Breast epithelium (tissue), 4 donors: ENCODE measurements at regions not wholly inside any gene's neighbourhood (a gene's known extent, or its start where the extent isn't known, plus 50 kb on each side); places are given as distances from the start of the nearest gene placed in this dataset.

Experiments
- DNase-seq, 2 donors: peaks; one replicate each; pipeline ENCODE4 v3.0.0-alpha.2; 2019; ENCODE audit warnings: low spot score in 2 of 2
- H3K27ac ChIP-seq, 2 donors: fragments of 200-600 bp; sonication (generic) in 1 of 2; one replicate each; pipeline ENCODE4 v1.5.1; 2016 to 2019; ENCODE audit warnings: mild to moderate bottlenecking in 1 of 2
- H3K27me3 ChIP-seq, 2 donors: fragments of 200-600 bp; sonication (generic) in 1 of 2; one replicate each; pipeline versions ENCODE4 v1.5.1 to v1.6.0; 2017 to 2019; ENCODE audit warnings: control low read depth in 1 of 2, mild to moderate bottlenecking in 1 of 2
- H3K36me3 ChIP-seq: fragments of 200-600 bp; one replicate; pipeline ENCODE4 v1.5.1; 2019
- H3K4me1 ChIP-seq, 2 donors: fragments of 200-600 bp; sonication (generic); one replicate each; pipeline ENCODE4 v1.5.1; 2016 to 2019; ENCODE audit warnings: control low read depth in 1 of 2
- H3K4me3 ChIP-seq, 3 donors: fragments of 200-600 bp; sonication (generic); 1 replicate in 2 of 3; 2 replicates in 1 of 3; pipeline ENCODE4 v1.5.1; 2016 to 2019; ENCODE audit warnings: mild to moderate bottlenecking in 3 of 3, moderate library complexity in 2 of 3
- H3K9me3 ChIP-seq, 2 donors: fragments of 200-600 bp; sonication (generic) in 1 of 2; one replicate each; pipeline ENCODE4 v1.5.1; 2016 to 2019; ENCODE audit warnings: control low read depth in 1 of 2
- CTCF ChIP-seq, 3 donors: fragments of 450-650 bp; IDR thresholded peaks; one replicate each; pipeline ENCODE4 v1.5.1; 2016 to 2017; ENCODE audit warnings: antibody characterized with exemption in 3 of 3, mild to moderate bottlenecking in 3 of 3, moderate library complexity in 3 of 3
- POLR2A ChIP-seq: fragments of 450-650 bp; IDR thresholded peaks from one replicate; pipeline ENCODE4 v1.6.1; 2016; ENCODE audit warnings: antibody characterized with exemption, mild to moderate bottlenecking, moderate library complexity
- POLR2AphosphoS5 ChIP-seq, 3 donors: sonication (generic); formaldehyde crosslinking; IDR thresholded peaks; one replicate each; pipeline ENCODE4 v1.6.1; 2017; ENCODE audit warnings: antibody characterized with exemption in 3 of 3
- intact Hi-C: fragments of 100-400 bp; cut with DNase I; formaldehyde crosslinking; loops from one replicate; pipeline ENCODE4 v1.15.1; 2023; ENCODE audit warnings: low total_unique reads

GRCh38 chr5:109936996-109937395 lies 247.3 kb downstream of the MAN2A1 start:
- Histone ChIP-seq H3K27me3 (no peaks in the 10 kb centered on the region), H3K27ac (no peak overlapping the region), H3K4me1 (no peaks in the 10 kb centered on the region), H3K9me3 (peaks cover 0 to 6% of the 10 kb centered on the region in 2 donors), H3K36me3 (no peaks in the 10 kb centered on the region), H3K4me3 (no peak overlapping the region)
- intact Hi-C loops: no loop called here
- no peak for DNase-seq
- no peak for TF ChIP-seq POLR2A
- no peak for TF ChIP-seq CTCF (IDR thresholded peaks at IDR 0.05)
- TF ChIP-seq POLR2AphosphoS5 (IDR thresholded peaks at IDR 0.05): no peak

DNA sequence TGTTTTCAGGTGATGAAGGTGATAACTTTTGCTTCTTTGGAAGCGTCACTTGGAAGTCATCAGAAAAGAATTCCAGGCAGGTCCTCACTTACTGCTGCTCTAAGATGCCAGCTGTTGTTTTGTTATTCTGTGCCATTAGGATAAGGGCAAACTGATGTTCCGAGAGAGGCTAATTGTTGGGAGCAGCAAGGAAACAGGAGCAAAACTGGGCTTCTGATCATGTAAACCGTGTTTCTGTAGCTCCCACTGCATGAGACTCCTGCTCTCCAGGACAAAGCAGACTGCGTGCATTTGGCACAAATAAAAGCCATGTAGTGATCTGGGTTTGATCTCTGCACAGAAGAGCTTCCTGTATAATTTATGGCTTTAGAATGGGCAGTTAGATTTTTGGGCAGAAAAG lies 248.2 kb downstream of the MAN2A1 start:
- Histone ChIP-seq H3K9me3 (peaks cover 0 to 6% of the 10 kb centered on the region in 2 donors), H3K27me3 (no peaks in the 10 kb centered on the region), H3K27ac (no peak overlapping the region), H3K4me3 (no peak overlapping the region), H3K4me1 (no peaks in the 10 kb centered on the region), H3K36me3 (no peaks in the 10 kb centered on the region)
- intact Hi-C loops: no loop called here
- no peak for DNase-seq
- TF ChIP-seq POLR2A (no peak), POLR2AphosphoS5 (IDR thresholded peaks at IDR 0.05) (no peak), CTCF (IDR thresholded peaks at IDR 0.05) (no peak)

DNA sequence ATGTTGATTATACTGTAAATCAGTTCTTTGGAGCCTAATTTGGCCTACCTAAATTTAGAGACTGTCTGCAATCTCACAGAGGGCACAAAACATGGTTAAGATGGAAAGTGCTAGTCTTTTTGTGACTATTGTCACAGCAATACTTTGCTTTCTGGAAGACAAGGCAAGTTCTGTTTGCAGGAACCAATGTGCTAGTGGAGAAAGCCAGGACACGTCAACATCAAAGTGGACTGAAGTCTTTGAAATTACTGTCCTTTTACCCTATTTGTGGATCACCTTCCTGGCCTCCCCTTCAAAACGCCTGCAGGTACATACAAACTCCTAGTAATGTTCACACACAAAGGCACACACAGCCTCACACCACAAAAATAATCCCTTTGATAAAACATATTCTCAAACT lies 248.7 kb downstream of the MAN2A1 start:
- Histone ChIP-seq H3K27me3 (no peaks in the 10 kb centered on the region), H3K36me3 (no peaks in the 10 kb centered on the region), H3K4me1 (no peaks in the 10 kb centered on the region), H3K9me3 (peaks cover 0 to 6% of the 10 kb centered on the region in 2 donors), H3K27ac (no peak overlapping the region), H3K4me3 (no peak overlapping the region)
- intact Hi-C loops: no loop called here
- no peak for DNase-seq
- TF ChIP-seq CTCF (IDR thresholded peaks at IDR 0.05) (no peak), POLR2AphosphoS5 (IDR thresholded peaks at IDR 0.05) (no peak), POLR2A (no peak)

GRCh38 chr5:109939116-109939682 lies 249.5 kb downstream of the MAN2A1 start:
- Histone ChIP-seq H3K27ac (no peak overlapping the region), H3K9me3 (peaks cover 0 to 6% of the 10 kb centered on the region in 2 donors), H3K36me3 (no peaks in the 10 kb centered on the region), H3K4me3 (no peak overlapping the region), H3K4me1 (no peaks in the 10 kb centered on the region), H3K27me3 (no peaks in the 10 kb centered on the region)
- no peak for DNase-seq
- TF ChIP-seq POLR2AphosphoS5 (IDR thresholded peaks at IDR 0.05): no peak
- TF ChIP-seq POLR2A: no peak
- TF ChIP-seq CTCF (IDR thresholded peaks at IDR 0.05): no peak
- intact Hi-C loops: no loop called here

GRCh38 chr5:109942646-109943045 lies 252.9 kb downstream of the MAN2A1 start:
- Histone ChIP-seq H3K36me3 (no peaks in the 10 kb centered on the region), H3K27me3 (no peaks in the 10 kb centered on the region), H3K4me3 (no peak overlapping the region), H3K4me1 (no peaks in the 10 kb centered on the region), H3K27ac (no peak overlapping the region), H3K9me3 (peaks cover 0 to 6% of the 10 kb centered on the region in 2 donors)
- TF ChIP-seq POLR2AphosphoS5 (IDR thresholded peaks at IDR 0.05) (no peak), POLR2A (no peak), CTCF (IDR thresholded peaks at IDR 0.05) (no peak)
- intact Hi-C loops: no loop called here
- DNase-seq: no peak
